GM12891 (cell line): ENCODE measurements at regions not wholly inside any gene's neighbourhood (a gene's known extent, or its start where the extent isn't known, plus 50 kb on each side); places are given as distances from the start of the nearest gene placed in this dataset.

Experiments
- POLR2A ChIP-seq: IDR thresholded peaks from 2 replicates; pipeline ENCODE4 v1.6.1; 2011; ENCODE audit warnings: low read depth, low read length, control low read depth
- POLR2AphosphoS5 ChIP-seq: IDR thresholded peaks from 2 replicates; pipeline ENCODE4 v1.6.1; 2011; ENCODE audit warnings: low read depth, low read length, control low read depth
- SPI1 ChIP-seq: IDR thresholded peaks from 2 replicates; pipeline ENCODE4 v1.6.1; 2011; ENCODE audit warnings: low read depth, low read length, control low read depth
- TAF1 ChIP-seq: IDR thresholded peaks from 2 replicates; pipeline ENCODE4 v1.6.1; 2011; ENCODE audit warnings: low read depth, low read length, control low read depth

DNA sequence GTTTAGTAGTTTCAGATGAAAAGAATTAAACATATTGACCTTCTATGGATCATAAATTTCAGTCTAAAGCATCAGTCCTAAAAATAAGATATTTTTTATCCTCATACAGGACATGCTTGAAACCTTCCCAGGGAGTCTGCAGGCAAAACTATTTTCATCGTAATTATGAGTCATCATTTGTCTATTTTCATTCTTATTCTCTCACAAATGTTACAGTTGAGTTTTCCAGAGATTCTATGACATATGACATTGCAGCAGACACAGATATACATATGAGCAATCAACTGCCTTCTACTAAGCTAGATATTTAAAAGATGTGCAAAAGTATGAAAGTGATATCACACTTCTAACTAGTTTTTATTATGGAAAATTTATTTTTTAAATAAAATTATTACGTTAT is 398.0 kb downstream of the MAGEB5 start:
- no peak for TF ChIP-seq TAF1
- no peak for TF ChIP-seq POLR2A
- TF ChIP-seq POLR2AphosphoS5 = no peak
- no peak for TF ChIP-seq SPI1
